SK-N-SH (cell line): ENCODE measurements at regions not wholly inside any gene's neighbourhood (a gene's known extent, or its start where the extent isn't known, plus 50 kb on each side); places are given as distances from the start of the nearest gene placed in this dataset.

Experiments used
- CTCF ChIP-seq: fragments of 200-600 bp; sonication (generic); IDR thresholded peaks from 2 replicates; pipeline ENCODE4 v1.6.1; 2017; ENCODE audit warnings: antibody characterized with exemption, mild to moderate bottlenecking, moderate library complexity
- EP300 ChIP-seq, 2 experiments: IDR thresholded peaks; 2 replicates each; pipeline versions ENCODE4 v1.4.0 to v1.6.1; 2012; ENCODE audit warnings: borderline replicate concordance in 1 of 2, low read depth in 1 of 2, low read length in 1 of 2
- NFIC ChIP-seq: IDR thresholded peaks from 2 replicates; pipeline ENCODE4 v1.4.0; 2012; ENCODE audit warnings: borderline replicate concordance
- RAD21 ChIP-seq: IDR thresholded peaks from 2 replicates; pipeline ENCODE4 v1.6.1; 2012; ENCODE audit warnings: mild to moderate bottlenecking, low read length
- RXRA ChIP-seq: IDR thresholded peaks from 2 replicates; pipeline ENCODE4 v1.4.0; 2012; ENCODE audit warnings: low read depth, mild to moderate bottlenecking, borderline replicate concordance
- SMC3 ChIP-seq: IDR thresholded peaks from 2 replicates; pipeline ENCODE4 v1.6.1; 2012; ENCODE audit warnings: low read depth, low read length, improper control_type of control experiment

GRCh38 chr17:74080656-74081582 lies 122.6 kb upstream of the RPL38 start:
- no peak for TF ChIP-seq EP300 (IDR thresholded peaks at IDR 0.05; ENCODE audit: borderline replicate concordance in 1 of 2, low read depth in 1 of 2, low read length in 1 of 2)
- TF ChIP-seq RXRA: no peak
- no peak for TF ChIP-seq SMC3
- TF ChIP-seq CTCF: no peak
- TF ChIP-seq NFIC: no peak
- TF ChIP-seq RAD21: no peak
